Pancreas (tissue), 10 donors: ENCODE measurements at regions not wholly inside any gene's neighbourhood (a gene's known extent, or its start where the extent isn't known, plus 50 kb on each side); places are given as distances from the start of the nearest gene placed in this dataset.

Experiments
- ATAC-seq, 4 donors: fragments of 200-7000 bp; cut with Tn5 transposase; one replicate each; pipeline versions ENCODE4 v1.8.0 to v1.9.1; 2020; ENCODE audit warnings: mild to moderate bottlenecking in 4 of 4, moderate library complexity in 4 of 4
- DNase-seq, 6 donors: peaks; one replicate each; pipeline ENCODE4 v3.0.0-alpha.2; 2020
- FAIRE-seq: peaks from 2 replicates; lab custom pipeline; 2012; peaks lifted over from hg19 to GRCh38; lab: Jason Lieb, UNC
- H3K27ac ChIP-seq, 4 donors: fragments of 200-600 bp; sonication (generic); 1 replicate in 3 of 4; 2 replicates in 1 of 4; pipeline versions ENCODE4 v1.5.0 to v1.8.0; 2020
- H3K27me3 ChIP-seq, 4 donors: fragments of 200-600 bp; one replicate each; pipeline ENCODE4 v1.8.0; 2021
- H3K36me3 ChIP-seq, 3 donors: fragments of 200-600 bp; sonication (generic) in 1 of 3; one replicate each; pipeline versions ENCODE4 v1.5.0 to v1.8.0; 2020 to 2021
- H3K4me1 ChIP-seq, 3 donors: fragments of 200-600 bp; one replicate each; pipeline ENCODE4 v1.8.0; 2021
- H3K4me3 ChIP-seq, 4 donors: fragments of 200-600 bp; sonication (generic) in 2 of 4; one replicate each; pipeline versions ENCODE4 v1.5.0 to v1.8.0; 2020 to 2021
- H3K9me3 ChIP-seq, 4 donors: fragments of 200-600 bp; one replicate each; pipeline ENCODE4 v1.8.0; 2021
- WGBS, 2 donors: extraction: QIAGEN DNeasy Blood & Tissue Kit; methylation state at CpG; one replicate each; pipeline ENCODE4 v1.1.7; 2013; 5-methylcytosine and 5-hydroxymethylcytosine counted together
- intact Hi-C, 3 donors: fragments of 100-400 bp; cut with DNase I; formaldehyde crosslinking; loops; one replicate each; pipeline versions ENCODE4 v1.11.1 to v1.14.2; 2022
- TF ChIP-seq, protein P1 (sequence below), 4 donors: fragments of 200-600 bp; sonication (generic) in 3 of 4; IDR thresholded peaks; one replicate each; pipeline versions ENCODE4 v1.5.0 to v1.8.0; 2021; ENCODE audit warnings: antibody characterized with exemption in 4 of 4
- donor health status: healthy with polysubstance abuse.
- donor health status: DM: no; HTN: no; CAD: no; lungs with moderate emphysema.
- donor health status: DM: no; HTN: no; CAD: no.
- donor health status: control.
- donor health status: control.
- donor health status: Bipolar disorder and iron deficiency.
- donor health status: DM: yes; HTN: yes; CAD: no.
- donor health status: DM: no; HTN: no; CAD: no.
- donor health status: DM: no; HTN: no; CAD: no.
- donor health status: DM: yes; HTN: yes; CAD: no.

DNA sequence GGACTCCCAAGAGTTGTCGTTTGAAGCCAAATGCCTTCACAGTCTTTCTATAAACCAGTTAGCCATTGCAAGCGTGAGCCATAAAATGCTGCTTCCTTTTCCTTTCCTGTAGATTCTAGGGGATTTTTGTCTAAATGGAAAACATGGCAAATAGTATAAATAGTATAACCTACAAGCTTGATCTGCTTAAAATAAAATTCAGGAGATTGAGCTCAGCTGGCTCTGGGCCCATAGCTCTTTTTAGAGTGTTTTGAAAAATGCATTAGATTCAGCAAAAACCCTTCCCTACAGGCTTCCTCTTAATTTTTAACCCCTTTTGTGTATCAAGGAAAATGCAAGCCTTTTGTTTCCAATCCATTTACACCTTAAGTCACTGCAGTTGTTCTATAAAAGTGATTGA is 190.1 kb upstream of the GDF10 start:
- Histone ChIP-seq H3K4me1 (no peaks in the 10 kb centered on the region), H3K27me3 (no peaks in the 10 kb centered on the region), H3K4me3 (no peak overlapping the region), H3K36me3 (no peaks in the 10 kb centered on the region), H3K9me3 (no peaks in the 10 kb centered on the region), H3K27ac (no peak overlapping the region)
- intact Hi-C loops = no loop called here
- DNase-seq (no peak), ATAC-seq (no peak), FAIRE-seq (no peak)
- 72 to 83% methylated on average over 2 of the region's 2 CpGs for WGBS, 2 donors
- TF ChIP-seq, protein P1, sequence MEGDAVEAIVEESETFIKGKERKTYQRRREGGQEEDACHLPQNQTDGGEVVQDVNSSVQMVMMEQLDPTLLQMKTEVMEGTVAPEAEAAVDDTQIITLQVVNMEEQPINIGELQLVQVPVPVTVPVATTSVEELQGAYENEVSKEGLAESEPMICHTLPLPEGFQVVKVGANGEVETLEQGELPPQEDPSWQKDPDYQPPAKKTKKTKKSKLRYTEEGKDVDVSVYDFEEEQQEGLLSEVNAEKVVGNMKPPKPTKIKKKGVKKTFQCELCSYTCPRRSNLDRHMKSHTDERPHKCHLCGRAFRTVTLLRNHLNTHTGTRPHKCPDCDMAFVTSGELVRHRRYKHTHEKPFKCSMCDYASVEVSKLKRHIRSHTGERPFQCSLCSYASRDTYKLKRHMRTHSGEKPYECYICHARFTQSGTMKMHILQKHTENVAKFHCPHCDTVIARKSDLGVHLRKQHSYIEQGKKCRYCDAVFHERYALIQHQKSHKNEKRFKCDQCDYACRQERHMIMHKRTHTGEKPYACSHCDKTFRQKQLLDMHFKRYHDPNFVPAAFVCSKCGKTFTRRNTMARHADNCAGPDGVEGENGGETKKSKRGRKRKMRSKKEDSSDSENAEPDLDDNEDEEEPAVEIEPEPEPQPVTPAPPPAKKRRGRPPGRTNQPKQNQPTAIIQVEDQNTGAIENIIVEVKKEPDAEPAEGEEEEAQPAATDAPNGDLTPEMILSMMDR (IDR thresholded peaks at IDR 0.05) = no peak

DNA sequence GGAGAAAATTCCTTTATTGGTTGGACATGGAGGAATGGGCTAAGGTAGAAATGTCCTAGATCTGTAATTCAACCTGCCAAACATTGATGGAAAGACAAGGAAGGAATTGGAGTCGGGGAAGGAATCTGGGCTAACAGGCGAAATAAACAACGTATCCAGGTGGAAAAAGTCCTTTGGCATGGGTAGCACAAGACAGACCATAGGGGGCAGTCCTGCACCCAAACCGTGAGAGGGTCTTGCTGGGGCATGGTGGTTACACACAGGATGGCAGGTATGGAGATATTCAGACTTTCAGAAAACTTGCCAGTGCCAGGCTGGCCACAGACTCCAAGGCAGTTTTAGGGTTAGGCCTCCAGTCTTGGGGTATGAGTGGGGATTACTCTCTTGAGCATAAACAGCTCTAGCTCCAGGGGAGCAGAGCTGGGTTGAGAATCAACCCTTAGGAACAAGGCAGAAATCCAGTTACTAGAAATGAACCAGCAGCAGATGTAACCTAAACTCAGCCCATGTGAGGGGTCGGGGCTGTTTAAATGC is 188.6 kb upstream of the GDF10 start:
- H3K9me3 ChIP-seq = no peaks in the 10 kb centered on the region
- FAIRE-seq (no peak), ATAC-seq (no peak), DNase-seq (no peak)
- no peak overlapping the region for H3K27ac ChIP-seq
- WGBS, 2 donors = 76 to 84% methylated on average over 5 of the region's 5 CpGs
- TF ChIP-seq, protein P1 (IDR thresholded peaks at IDR 0.05) = no peak
- no peak overlapping the region for H3K4me3 ChIP-seq
- intact Hi-C loops = no loop called here
- no peaks in the 10 kb centered on the region for H3K27me3 ChIP-seq
- no peaks in the 10 kb centered on the region for H3K36me3 ChIP-seq
- H3K4me1 ChIP-seq = no peaks in the 10 kb centered on the region

GRCh38 chr10:47112612-47113011 is 187.4 kb upstream of the GDF10 start:
- WGBS, 2 donors = 61 to 80% methylated on average over 4 of the region's 4 CpGs
- no peak for FAIRE-seq

DNA sequence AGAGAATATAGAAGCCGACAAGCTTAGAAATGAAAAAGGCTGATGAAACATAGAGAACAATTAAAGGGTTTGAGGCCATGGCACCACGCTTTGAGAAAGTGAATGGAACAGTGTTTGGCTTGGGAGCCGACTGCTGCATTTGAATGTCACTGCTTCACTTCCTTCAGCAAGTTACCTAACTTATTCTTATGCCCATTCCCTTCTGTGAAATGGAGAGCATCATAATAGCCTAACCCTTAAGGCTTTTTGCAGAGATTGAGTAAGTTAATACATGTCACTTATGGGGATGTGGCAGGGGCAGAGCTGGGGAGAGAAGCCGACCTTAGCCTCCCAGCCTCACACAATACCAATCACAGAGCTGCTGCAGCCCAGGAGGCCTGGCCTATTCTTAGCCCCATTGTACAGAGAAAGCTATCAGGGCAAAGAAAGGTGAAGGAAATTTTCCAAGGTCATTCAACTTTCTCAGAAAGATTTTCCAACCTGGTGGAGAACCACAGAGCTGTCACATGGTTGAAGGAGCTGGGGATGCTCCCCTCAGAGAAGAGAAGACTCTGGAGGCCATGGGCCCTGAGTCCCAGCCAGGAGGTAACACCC is 186.0 kb upstream of the GDF10 start:
- TF ChIP-seq, protein P1 (IDR thresholded peaks at IDR 0.05) = no peak
- Histone ChIP-seq H3K36me3 (no peaks in the 10 kb centered on the region), H3K27ac (no peak overlapping the region), H3K4me1 (no peaks in the 10 kb centered on the region), H3K27me3 (no peaks in the 10 kb centered on the region), H3K4me3 (no peak overlapping the region), H3K9me3 (no peaks in the 10 kb centered on the region)
- no peak for FAIRE-seq
- intact Hi-C loops = no loop called here
- WGBS, 2 donors = 81 to 87% methylated on average over 4 of the region's 4 CpGs
- no peak for ATAC-seq
- DNase-seq = no peak

More at GRCh38 chr10:47112612-47113011, 187.4 kb upstream of the GDF10 start:
- Histone ChIP-seq H3K9me3 (no peaks in the 10 kb centered on the region), H3K27ac (no peak overlapping the region), H3K4me1 (no peaks in the 10 kb centered on the region), H3K27me3 (no peaks in the 10 kb centered on the region), H3K4me3 (no peak overlapping the region), H3K36me3 (no peaks in the 10 kb centered on the region)
- ATAC-seq = no peak
- intact Hi-C loops = no loop called here
- no peak for DNase-seq
- TF ChIP-seq, protein P1 (IDR thresholded peaks at IDR 0.05) = no peak

DNA sequence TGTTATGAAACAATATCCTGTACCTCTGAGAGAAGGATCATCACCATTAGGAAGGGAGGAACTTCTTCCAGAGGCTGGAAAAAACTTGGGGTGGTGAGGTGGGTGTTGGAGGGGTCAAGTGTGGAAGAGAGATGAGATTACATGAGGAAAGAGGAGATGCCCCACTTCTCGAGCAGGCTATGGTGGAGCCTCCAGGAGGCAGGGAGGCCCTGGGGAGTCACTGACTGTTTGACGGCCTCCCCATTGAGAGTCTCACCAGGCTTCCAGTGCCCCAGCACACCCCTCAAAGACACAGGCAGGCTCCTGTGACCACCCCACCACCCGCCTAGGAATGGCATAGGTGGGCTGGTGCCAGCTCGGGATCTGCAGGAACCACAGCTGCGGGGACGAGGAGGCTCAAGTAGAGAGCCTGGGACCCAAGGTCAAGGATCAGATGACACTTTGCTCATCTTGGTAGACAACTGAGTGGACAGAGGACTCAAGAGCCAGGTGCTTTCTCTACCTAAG is 185.3 kb upstream of the GDF10 start:
- no peaks in the 10 kb centered on the region for H3K27me3 ChIP-seq
- no peak for FAIRE-seq
- no peak for ATAC-seq
- TF ChIP-seq, protein P1 (IDR thresholded peaks at IDR 0.05) = no peak
- no peak overlapping the region for H3K4me3 ChIP-seq
- WGBS, 2 donors = 77 to 84% methylated on average over 6 of the region's 6 CpGs
- H3K4me1 ChIP-seq = no peaks in the 10 kb centered on the region
- H3K9me3 ChIP-seq = no peaks in the 10 kb centered on the region
- intact Hi-C loops = no loop called here
- no peak for DNase-seq
- no peak overlapping the region for H3K27ac ChIP-seq
- no peaks in the 10 kb centered on the region for H3K36me3 ChIP-seq
